Activated CD8-positive, alpha-beta T cell treated with anti-CD3 and anti-CD28 coated beads for 36 hours (primary cell): ENCODE measurements at regions not wholly inside any gene's neighbourhood (a gene's known extent, or its start where the extent isn't known, plus 50 kb on each side); places are given as distances from the start of the nearest gene placed in this dataset.

ENCODE experiments used
- ATAC-seq: fragments of 200-7000 bp; cut with Tn5 transposase; one replicate; pipeline ENCODE4 v1.10.0; 2021; ENCODE audit warnings: mild to moderate bottlenecking, moderate library complexity
- CTCF ChIA-PET: fragments of 350-600 bp; sonication (Branson Sonifier 250); formaldehyde crosslinking; loops from one replicate; lab custom pipeline; 2021; ENCODE audit warnings: antibody characterized with exemption; lab: Charles Lee
- POLR2A ChIA-PET: fragments of 350-600 bp; sonication (Branson Sonifier 250); formaldehyde crosslinking; loops from one replicate; lab custom pipeline; 2021; ENCODE audit warnings: antibody characterized with exemption; lab: Charles Lee
- DNase-seq: peaks from one replicate; pipeline ENCODE4 v3.0.0-alpha.2; 2020
- H3K27ac Mint-ChIP-seq: one replicate; pipeline ENCODE4 v1.8.0; 2021; ENCODE audit warnings: mild to moderate bottlenecking, mixed read lengths
- H3K27me3 Mint-ChIP-seq: one replicate; pipeline ENCODE4 v1.8.0; 2021; ENCODE audit warnings: mixed read lengths
- H3K36me3 Mint-ChIP-seq: one replicate; pipeline ENCODE4 v1.8.0; 2021; ENCODE audit warnings: low read depth, mixed read lengths
- H3K4me1 Mint-ChIP-seq: one replicate; pipeline ENCODE4 v1.8.0; 2021; ENCODE audit warnings: low read depth, mixed read lengths
- H3K4me3 Mint-ChIP-seq: one replicate; pipeline ENCODE4 v1.8.0; 2021; ENCODE audit warnings: mild to moderate bottlenecking, moderate library complexity, mixed read lengths
- H3K9me3 Mint-ChIP-seq: one replicate; pipeline ENCODE4 v1.8.0; 2021; ENCODE audit warnings: mixed read lengths
- CTCF ChIP-seq: fragments of 200-600 bp; IDR thresholded peaks from one replicate; pipeline ENCODE4 v1.8.0; 2022; ENCODE audit warnings: antibody characterized with exemption, mild to moderate bottlenecking
- intact Hi-C: fragments of 100-400 bp; cut with micrococcal nuclease; formaldehyde crosslinking; loops from one replicate; pipeline ENCODE4 v1.10.0; 2022

GRCh38 chr3:164467007-164467406 lies 611.3 kb downstream of the SI start:
- no peak for DNase-seq
- no peaks in the 10 kb centered on the region for H3K27me3 Mint-ChIP-seq
- no peak for ATAC-seq
- no peak overlapping the region for H3K27ac Mint-ChIP-seq
- H3K9me3 Mint-ChIP-seq = peaks cover 18% of the 10 kb centered on the region
- CTCF ChIA-PET = no interaction called here
- intact Hi-C loops = no loop called here
- H3K4me1 Mint-ChIP-seq = no peaks in the 10 kb centered on the region
- no peak overlapping the region for H3K4me3 Mint-ChIP-seq
- POLR2A ChIA-PET = no interaction called here
- TF ChIP-seq CTCF = no peak
- no peaks in the 10 kb centered on the region for H3K36me3 Mint-ChIP-seq

GRCh38 chr3:164465172-164465571 lies 613.1 kb downstream of the SI start:
- no peak for TF ChIP-seq CTCF
- DNase-seq = no peak
- Mint-ChIP-seq H3K4me1 (no peaks in the 10 kb centered on the region), H3K27me3 (no peaks in the 10 kb centered on the region), H3K27ac (no peak overlapping the region), H3K36me3 (no peaks in the 10 kb centered on the region), H3K9me3 (peaks cover 20% of the 10 kb centered on the region), H3K4me3 (no peak overlapping the region)
- ATAC-seq = no peak
- intact Hi-C loops = no loop called here
- ChIA-PET POLR2A (no interaction called here), CTCF (no interaction called here)

- no peaks in the 10 kb centered on the region for H3K27me3 Mint-ChIP-seq
- ATAC-seq = no peak
- DNase-seq = no peak
- POLR2A ChIA-PET = no interaction called here
- no peak for TF ChIP-seq CTCF
- no peaks in the 10 kb centered on the region for H3K4me1 Mint-ChIP-seq
- no peak overlapping the region for H3K27ac Mint-ChIP-seq
- H3K9me3 Mint-ChIP-seq = peaks cover 10% of the 10 kb centered on the region
- intact Hi-C loops = no loop called here
- CTCF ChIA-PET = no interaction called here
- H3K36me3 Mint-ChIP-seq = no peaks in the 10 kb centered on the region
- H3K4me3 Mint-ChIP-seq = no peak overlapping the region
Observed at GRCh38 chr3:164460851-164461250, 617.4 kb downstream of the SI start.

GRCh38 chr3:164459521-164460151 lies 618.7 kb downstream of the SI start:
- no peaks in the 10 kb centered on the region for H3K36me3 Mint-ChIP-seq
- ChIA-PET CTCF (no interaction called here), POLR2A (no interaction called here)
- H3K27ac Mint-ChIP-seq = no peak overlapping the region
- intact Hi-C loops = no loop called here
- no peak overlapping the region for H3K4me3 Mint-ChIP-seq
- ATAC-seq = no peak
- no peak for DNase-seq
- no peak for TF ChIP-seq CTCF
- H3K9me3 Mint-ChIP-seq = peaks cover 6% of the 10 kb centered on the region
- H3K27me3 Mint-ChIP-seq = no peaks in the 10 kb centered on the region
- H3K4me1 Mint-ChIP-seq = no peaks in the 10 kb centered on the region

- DNase-seq = no peak
Observed at GRCh38 chr3:164458986-164459385, 619.3 kb downstream of the SI start.

More at GRCh38 chr3:164458986-164459385, 619.3 kb downstream of the SI start:
- Mint-ChIP-seq H3K9me3 (peaks cover 6% of the 10 kb centered on the region), H3K4me3 (no peak overlapping the region), H3K27ac (no peak overlapping the region), H3K4me1 (no peaks in the 10 kb centered on the region), H3K36me3 (no peaks in the 10 kb centered on the region), H3K27me3 (no peaks in the 10 kb centered on the region)
- TF ChIP-seq CTCF = no peak
- POLR2A ChIA-PET = no interaction called here
- no peak for ATAC-seq
- intact Hi-C loops = no loop called here
- CTCF ChIA-PET = no interaction called here
